HepG2 (cell line): ENCODE measurements at regions not wholly inside any gene's neighbourhood (a gene's known extent, or its start where the extent isn't known, plus 50 kb on each side); places are given as distances from the start of the nearest gene placed in this dataset.

Source experiments
- ATAC-seq: fragments of 200-7000 bp; cut with Tn5 transposase; 3 replicates; pipeline ENCODE4 v1.9.1; 2020; ENCODE audit warnings: mild to moderate bottlenecking, moderate library complexity
- BruUV-seq: library from RNA; stranded (reverse); fragments of 400-500 nt; replicated peaks from 2 replicates; lab custom pipeline; 2021; lab: Mats Ljungman, UMichigan
- CTCF ChIA-PET: fragments of 300-600 bp; formaldehyde crosslinking; extraction: SDS; loops from one replicate; lab custom pipeline; 2021; ENCODE audit warnings: low total read pairs, inconsistent platforms, low intra/inter-chr PET ratio; lab: Yijun Ruan, JAX
- POLR2A ChIA-PET: fragments of 350-600 bp; sonication (Branson Sonifier 250); formaldehyde crosslinking; loops from one replicate; lab custom pipeline; 2020; ENCODE audit warnings: antibody characterized with exemption, inconsistent platforms; lab: Yijun Ruan, JAX
- DNase-seq: peaks from one replicate; pipeline ENCODE4 v3.0.0-alpha.2; 2015; ENCODE audit warnings: low spot score
- FAIRE-seq: peaks from 3 replicates; lab custom pipeline; 2011; peaks lifted over from hg19 to GRCh38; lab: Jason Lieb, UNC
- H2AFZ ChIP-seq: one replicate; pipeline ENCODE4 v1.6.1; 2011; ENCODE audit warnings: low read length, inconsistent platforms
- H3K27ac ChIP-seq: fragments of 300-600 bp; 3 replicates; pipeline ENCODE4 v1.8.0; 2011; ENCODE audit warnings: mixed run types, mild to moderate bottlenecking, mixed read lengths, low read length, inconsistent platforms; ENCODE audit not compliant: insufficient read depth; ENCODE audit errors: extremely low read length
- H3K27me3 ChIP-seq, 2 experiments: fragments of 200-600 bp in 1 of 2; 2 replicates in 1 of 2; 3 replicates in 1 of 2; pipeline versions ENCODE4 v1.6.0 to v1.8.0; 2011; ENCODE audit warnings: low read length in 2 of 2, mild to moderate bottlenecking in 2 of 2, moderate library complexity in 2 of 2, inconsistent platforms in 1 of 2; ENCODE audit not compliant: insufficient read depth in 2 of 2, control insufficient read depth in 1 of 2
- H3K36me3 ChIP-seq, 2 experiments: fragments of 200-600 bp in 1 of 2; replicated peaks in 1 of 2; 2 replicates in 1 of 2; 3 replicates in 1 of 2; pipeline versions ENCODE4 v1.5.1 to v1.8.0; 2011; ENCODE audit warnings: low read length in 2 of 2, inconsistent platforms in 1 of 2; ENCODE audit not compliant: insufficient read depth in 2 of 2, control insufficient read depth in 1 of 2
- H3K4me1 ChIP-seq: 2 replicates; pipeline ENCODE4 v1.5.1; 2012; ENCODE audit warnings: low read length, inconsistent platforms; ENCODE audit not compliant: insufficient read depth
- H3K4me2 ChIP-seq: 2 replicates; pipeline ENCODE4 v1.6.0; 2011; ENCODE audit warnings: low read depth, low read length, inconsistent platforms
- H3K4me3 ChIP-seq, 3 experiments: fragments of 200-600 bp in 1 of 3; sonication (generic), shearing (Covaris generic) in 1 of 3; replicated peaks in 1 of 3; 2 replicates each; pipeline ENCODE4 v1.5.1; 2011 to 2016; ENCODE audit warnings: low read length in 3 of 3, inconsistent platforms in 2 of 3, low read depth in 2 of 3, mild to moderate bottlenecking in 2 of 3, control low read depth in 1 of 3, mixed read lengths in 1 of 3; ENCODE audit not compliant: insufficient read depth in 1 of 3
- H3K79me2 ChIP-seq: one replicate; pipeline ENCODE4 v1.6.1; 2011; ENCODE audit warnings: low read length, inconsistent platforms; ENCODE audit not compliant: insufficient read depth
- H3K9ac ChIP-seq: 2 replicates; pipeline ENCODE4 v1.6.0; 2011; ENCODE audit warnings: mild to moderate bottlenecking, low read depth, low read length, inconsistent platforms; ENCODE audit not compliant: insufficient read depth
- H3K9me3 ChIP-seq: 2 replicates; pipeline ENCODE4 v1.5.1; 2012; ENCODE audit warnings: mild to moderate bottlenecking, low read length
- H4K20me1 ChIP-seq: 2 replicates; pipeline ENCODE4 v1.6.0; 2011; ENCODE audit warnings: inconsistent platforms, mild to moderate bottlenecking, low read length, moderate library complexity; ENCODE audit not compliant: insufficient read depth
- CSRNP2 ChIP-seq: sonication (generic); formaldehyde crosslinking; conservative IDR thresholded peaks from 2 replicates; pipeline ENCODE4 v1.8.0; 2022; ENCODE audit warnings: low read depth, missing genetic modification reagents
- DR1 ChIP-seq: sonication (generic); formaldehyde crosslinking; IDR thresholded peaks from 2 replicates; pipeline ENCODE4 v1.8.0; 2021; ENCODE audit warnings: mild to moderate bottlenecking, missing genetic modification reagents, inconsistent platforms
- MTERF4 ChIP-seq: sonication (generic); formaldehyde crosslinking; IDR thresholded peaks from 2 replicates; pipeline ENCODE4 v1.8.0; 2023; ENCODE audit warnings: mild to moderate bottlenecking, missing genetic modification reagents
- NR0B2 ChIP-seq: sonication (generic); formaldehyde crosslinking; IDR thresholded peaks from 2 replicates; pipeline ENCODE4 v1.4.0; 2020; ENCODE audit warnings: mild to moderate bottlenecking, missing genetic modification reagents
- TBL1XR1 ChIP-seq: fragments of 150-350 bp; IDR thresholded peaks from 2 replicates; pipeline ENCODE4 v1.6.1; 2014; ENCODE audit warnings: borderline replicate concordance, low read length; ENCODE audit not compliant: partially characterized antibody
- ZBTB4 ChIP-seq: sonication (generic); formaldehyde crosslinking; IDR thresholded peaks from 2 replicates; pipeline ENCODE4 v1.4.0; 2020; ENCODE audit warnings: missing genetic modification reagents, mild to moderate bottlenecking, borderline replicate concordance
- ZNF512 ChIP-seq: sonication (generic); formaldehyde crosslinking; IDR thresholded peaks from 2 replicates; pipeline ENCODE4 v1.4.0; 2020; ENCODE audit warnings: mild to moderate bottlenecking, missing genetic modification reagents
- ZNF709 ChIP-seq: sonication (generic); formaldehyde crosslinking; IDR thresholded peaks from 2 replicates; pipeline ENCODE4 v1.5.0; 2020; ENCODE audit warnings: mild to moderate bottlenecking, missing genetic modification reagents
- WGBS: methylation state at CpG from one replicate; pipeline ENCODE4 v1.1.6; 2017; ENCODE audit warnings: low lambda C conversion rate; 5-methylcytosine and 5-hydroxymethylcytosine counted together
- in situ Hi-C: cut with HindIII; loops from 2 replicates; pipeline ENCODE4 v1.10.0; 2017; ENCODE audit warnings: low pct_unique_long_range_greater_than_20kb; ENCODE audit not compliant: extremely low pct_ligation_motif_present
- intact Hi-C: fragments of 100-400 bp; cut with micrococcal nuclease; formaldehyde crosslinking; loops from one replicate; pipeline ENCODE4 v1.10.0; 2022; ENCODE audit not compliant: unreplicated experiment

GRCh38 chr7:34438436-34438835 is 219.6 kb upstream of the NPSR1 start (continued):
- TF ChIP-seq CSRNP2 (no peak), ZBTB4 (CRISPR knock-in tag) (no peak), ZNF709 (no peak), MTERF4 (no peak)

GRCh38 chr7:34445653-34446052 is 212.4 kb upstream of the NPSR1 start:
- in situ Hi-C loops (no loop called here), intact Hi-C loops (no loop called here)
- TF ChIP-seq TBL1XR1: no peak
- no peak for TF ChIP-seq NR0B2 (CRISPR knock-in tag)
- no peak for TF ChIP-seq CSRNP2
- no peak for TF ChIP-seq DR1 (CRISPR knock-in tag)
- no peak for TF ChIP-seq ZNF512
- BruUV-seq: no TSS peak
- POLR2A ChIA-PET: no interaction called here
- Histone ChIP-seq H3K27ac (no peak overlapping the region), H3K36me3 (no peaks in the 10 kb centered on the region), H3K9me3 (no peaks in the 10 kb centered on the region), H3K27me3 (no peaks in the 10 kb centered on the region), H2AFZ (no peak overlapping the region), H3K4me3 (no peak overlapping the region), H3K4me2 (no peak overlapping the region), H3K4me1 (no peaks in the 10 kb centered on the region), H3K79me2 (no peaks in the 10 kb centered on the region), H4K20me1 (no peaks in the 10 kb centered on the region), H3K9ac (no peak overlapping the region)
- 90% methylated on average over 3 of the region's 3 CpGs for WGBS
- DNase-seq (no peak), ATAC-seq (no peak), FAIRE-seq (no peak)
- CTCF ChIA-PET: no interaction called here
